Activated CD4-positive, alpha-beta T cell treated with anti-CD3 and anti-CD28 coated beads, Interleukin-2, amount 50 U/mL, for 24 hours (primary cell): ENCODE measurements at regions not wholly inside any gene's neighbourhood (a gene's known extent, or its start where the extent isn't known, plus 50 kb on each side); places are given as distances from the start of the nearest gene placed in this dataset.

Experiments used
- DNase-seq, 2 donors: peaks; one replicate each; pipeline ENCODE4 v3.0.0-alpha.2; 2020; ENCODE audit warnings: low read depth in 1 of 2, low spot score in 1 of 2

GRCh38 chrX:42097486-42097885 is 174.1 kb upstream of the CASK start:
- no peak for DNase-seq

- DNase-seq, result no peak
These were observed 173.0 kb upstream of the CASK start for GRCh38 chrX:42096265-42096920.

GRCh38 chrX:42094218-42094617 is 170.9 kb upstream of the CASK start:
- DNase-seq, result no peak

- no peak for DNase-seq
These were observed 170.4 kb upstream of the CASK start for GRCh38 chrX:42093756-42094155.

GRCh38 chrX:42090395-42090794 is 167.0 kb upstream of the CASK start:
- DNase-seq, result no peak

GRCh38 chrX:42089031-42089430 is 165.7 kb upstream of the CASK start:
- DNase-seq, result no peak

GRCh38 chrX:42087960-42088359 is 164.6 kb upstream of the CASK start:
- DNase-seq, result no peak

- no peak for DNase-seq
These were observed 162.5 kb upstream of the CASK start for GRCh38 chrX:42085836-42086235.

- no peak for DNase-seq
These were observed 156.6 kb upstream of the CASK start for GRCh38 chrX:42079968-42080367.

- DNase-seq, result no peak
These were observed 154.3 kb upstream of the CASK start for GRCh38 chrX:42077675-42078074.

GRCh38 chrX:42075032-42075431 is 151.7 kb upstream of the CASK start:
- DNase-seq, result no peak

GRCh38 chrX:42073448-42073847 is 150.1 kb upstream of the CASK start:
- DNase-seq, result no peak

GRCh38 chrX:42070866-42071265 is 147.5 kb upstream of the CASK start:
- DNase-seq, result no peak

- DNase-seq, result no peak
These were observed 130.9 kb upstream of the CASK start for GRCh38 chrX:42054256-42054655.

- no peak for DNase-seq
These were observed 127.0 kb upstream of the CASK start for GRCh38 chrX:42050345-42050744.

- no peak for DNase-seq
These were observed 124.5 kb upstream of the CASK start for GRCh38 chrX:42047886-42048285.

GRCh38 chrX:42028109-42028508 is 104.8 kb upstream of the CASK start:
- DNase-seq, result no peak

- DNase-seq, result no peak
These were observed 104.1 kb upstream of the CASK start for GRCh38 chrX:42027367-42028000.

GRCh38 chrX:42025861-42026260 is 102.5 kb upstream of the CASK start:
- DNase-seq, result no peak

GRCh38 chrX:42023122-42023521 is 99.8 kb upstream of the CASK start:
- DNase-seq, result no peak

- DNase-seq, result no peak
These were observed 98.8 kb upstream of the CASK start for GRCh38 chrX:42022158-42022557.

GRCh38 chrX:42021058-42021457 is 97.7 kb upstream of the CASK start:
- DNase-seq, result no peak

- no peak for DNase-seq
These were observed 96.9 kb upstream of the CASK start for GRCh38 chrX:42020225-42020624.
